H1 (cell line): ENCODE measurements at regions not wholly inside any gene's neighbourhood (a gene's known extent, or its start where the extent isn't known, plus 50 kb on each side); places are given as distances from the start of the nearest gene placed in this dataset.

Source experiments
- CTCF ChIA-PET: fragments of 300-600 bp; sonication (Branson Sonifier 250); formaldehyde crosslinking; loops from one replicate; lab custom pipeline; 2021; ENCODE audit not compliant: partially characterized antibody; lab: Charles Lee
- POLR2A ChIA-PET: fragments of 300-600 bp; sonication (Branson Sonifier 250); formaldehyde crosslinking; loops from one replicate; lab custom pipeline; 2021; ENCODE audit warnings: inconsistent platforms; ENCODE audit not compliant: partially characterized antibody; lab: Charles Lee
- DNase-seq, 2 experiments: peaks; one replicate each; pipeline versions ENCODE4 v3.0.0 to v3.0.0-alpha.2; 2010 to 2022; ENCODE audit warnings: low spot score in 2 of 2, low read depth in 1 of 2, mixed read lengths in 1 of 2
- FAIRE-seq: peaks from 2 replicates; lab custom pipeline; 2011; peaks lifted over from hg19 to GRCh38; lab: Jason Lieb, UNC
- H2AFZ ChIP-seq: 2 replicates; pipeline ENCODE4 v1.8.1; 2012; ENCODE audit warnings: low read length, inconsistent platforms
- H2AK5ac ChIP-seq: 2 replicates; pipeline ENCODE4 v1.6.1; 2013; ENCODE audit warnings: low read depth, low read length
- H2BK120ac ChIP-seq: replicated peaks from 2 replicates; pipeline ENCODE3; 2013; ENCODE audit warnings: low read depth, low read length, inconsistent platforms
- H2BK12ac ChIP-seq: 2 replicates; pipeline ENCODE4 v1.6.1; 2013; ENCODE audit warnings: low read depth, low read length
- H2BK15ac ChIP-seq: 2 replicates; pipeline ENCODE4 v1.6.1; 2013; ENCODE audit warnings: low read length
- H2BK20ac ChIP-seq: 2 replicates; pipeline ENCODE4 v1.6.1; 2013; ENCODE audit warnings: low read length
- H2BK5ac ChIP-seq: 2 replicates; pipeline ENCODE4 v1.6.1; 2013; ENCODE audit warnings: low read depth, low read length
- H3K14ac ChIP-seq: 2 replicates; pipeline ENCODE4 v1.6.1; 2013; ENCODE audit warnings: inconsistent platforms; ENCODE audit not compliant: insufficient read length
- H3K18ac ChIP-seq: 2 replicates; pipeline ENCODE4 v1.6.1; 2013; ENCODE audit warnings: low read length; ENCODE audit errors: extremely low read depth
- H3K23ac ChIP-seq: 2 replicates; pipeline ENCODE4 v1.6.1; 2013; ENCODE audit warnings: inconsistent platforms; ENCODE audit not compliant: insufficient read length
- H3K23me2 ChIP-seq: 2 replicates; pipeline ENCODE4 v1.6.1; 2013; ENCODE audit warnings: low read depth, low read length
- H3K27ac ChIP-seq: 2 replicates; pipeline ENCODE4 v1.6.1; 2011; ENCODE audit warnings: low read depth, low read length, inconsistent platforms
- H3K27me3 ChIP-seq, 4 experiments: replicated peaks in 1 of 4; 1 replicate in 1 of 4; 2 replicates in 3 of 4; pipeline versions ENCODE4 v1.6.1 to v1.8.1; 2011 to 2013; ENCODE audit warnings: low read length in 3 of 4, mild to moderate bottlenecking in 3 of 4, inconsistent platforms in 2 of 4, mixed read lengths in 2 of 4, moderate library complexity in 1 of 4; ENCODE audit not compliant: control insufficient read depth in 3 of 4, insufficient read depth in 3 of 4; ENCODE audit errors: extremely low read depth in 1 of 4
- H3K36me3 ChIP-seq, 4 experiments: 2 replicates each; pipeline versions ENCODE4 v1.6.1 to v1.8.1; 2011 to 2013; ENCODE audit warnings: mild to moderate bottlenecking in 4 of 4, low read length in 3 of 4, moderate library complexity in 2 of 4, control low read depth in 1 of 4, inconsistent platforms in 1 of 4; ENCODE audit not compliant: insufficient read depth in 4 of 4, control insufficient read depth in 2 of 4
- H3K4ac ChIP-seq: replicated peaks from 2 replicates; pipeline ENCODE3; 2013; ENCODE audit warnings: low read length, low read depth, mixed read lengths, inconsistent platforms; ENCODE audit not compliant: insufficient read length
- H3K4me1 ChIP-seq, 4 experiments: replicated peaks in 1 of 4; 1 replicate in 1 of 4; 2 replicates in 3 of 4; pipeline versions ENCODE4 v1.6.1 to v1.8.1; 2011 to 2013; ENCODE audit warnings: low read length in 3 of 4, inconsistent platforms in 2 of 4, mixed read lengths in 1 of 4; ENCODE audit not compliant: insufficient read depth in 4 of 4, control insufficient read depth in 3 of 4
- H3K4me2 ChIP-seq, 2 experiments: 2 replicates each; pipeline versions ENCODE4 v1.6.1 to v1.8.1; 2011 to 2013; ENCODE audit warnings: low read depth in 2 of 2, low read length in 2 of 2, control low read depth in 1 of 2, inconsistent platforms in 1 of 2, mild to moderate bottlenecking in 1 of 2; ENCODE audit not compliant: insufficient read depth in 1 of 2
- H3K4me3 ChIP-seq, 4 experiments: fragments of 200-600, 300-600 bp in 1 of 4; sonication (generic), shearing (Covaris generic), sonication (Bioruptor Twin) in 1 of 4; 2 replicates each; pipeline versions ENCODE4 v1.5.1 to v1.8.1; 2011 to 2016; ENCODE audit warnings: low read length in 4 of 4, low read depth in 3 of 4, control low read depth in 2 of 4, inconsistent platforms in 2 of 4, mild to moderate bottlenecking in 2 of 4, mixed read lengths in 1 of 4, moderate library complexity in 1 of 4; ENCODE audit not compliant: insufficient read depth in 2 of 4; ENCODE audit errors: extremely low read depth in 1 of 4
- H3K56ac ChIP-seq: replicated peaks from 2 replicates; pipeline ENCODE3; 2013; ENCODE audit warnings: low read depth, mild to moderate bottlenecking, mixed read lengths, low read length, inconsistent platforms; ENCODE audit not compliant: insufficient read length
- H3K79me1 ChIP-seq: 2 replicates; pipeline ENCODE4 v1.6.1; 2013; ENCODE audit warnings: low read depth, low read length, control low read depth
- H3K79me2 ChIP-seq, 2 experiments: 2 replicates each; pipeline versions ENCODE4 v1.6.1 to v1.8.1; 2012 to 2013; ENCODE audit warnings: low read length in 2 of 2, mild to moderate bottlenecking in 2 of 2, inconsistent platforms in 1 of 2; ENCODE audit not compliant: insufficient read depth in 2 of 2, control insufficient read depth in 1 of 2
- H3K9ac ChIP-seq, 4 experiments: replicated peaks in 1 of 4; 1 replicate in 1 of 4; 2 replicates in 3 of 4; pipeline versions ENCODE4 v1.6.1 to v1.8.1; 2011 to 2013; ENCODE audit warnings: low read depth in 3 of 4, low read length in 3 of 4, control low read depth in 2 of 4, mild to moderate bottlenecking in 2 of 4, moderate library complexity in 2 of 4, inconsistent platforms in 1 of 4; ENCODE audit errors: extremely low read depth in 1 of 4
- H3K9me3 ChIP-seq, 2 experiments: 2 replicates each; pipeline versions ENCODE4 v1.6.1 to v1.8.1; 2012 to 2013; ENCODE audit warnings: mild to moderate bottlenecking in 2 of 2, moderate library complexity in 2 of 2, control low read depth in 1 of 2, inconsistent platforms in 1 of 2, low read depth in 1 of 2, low read length in 1 of 2, mixed read lengths in 1 of 2; ENCODE audit not compliant: insufficient read depth in 2 of 2
- H4K20me1 ChIP-seq, 2 experiments: replicated peaks in 1 of 2; 2 replicates each; pipeline versions ENCODE3 to v1.8.1; 2011 to 2013; ENCODE audit warnings: inconsistent platforms in 2 of 2, low read length in 2 of 2, mild to moderate bottlenecking in 1 of 2; ENCODE audit not compliant: insufficient read depth in 2 of 2, control insufficient read depth in 1 of 2
- H4K5ac ChIP-seq: 2 replicates; pipeline ENCODE4 v1.6.1; 2013; ENCODE audit warnings: low read length, low read depth, mixed read lengths, inconsistent platforms; ENCODE audit not compliant: insufficient read length
- H4K8ac ChIP-seq: 2 replicates; pipeline ENCODE4 v1.8.0; 2013; ENCODE audit warnings: mild to moderate bottlenecking, moderate library complexity, low read length, inconsistent platforms; ENCODE audit not compliant: insufficient read depth; ENCODE audit errors: extremely low read depth
- H4K91ac ChIP-seq: replicated peaks from 2 replicates; pipeline ENCODE3; 2013; ENCODE audit warnings: low read length, mixed read lengths, inconsistent platforms; ENCODE audit not compliant: insufficient read length
- BRCA1 ChIP-seq: IDR thresholded peaks from 2 replicates; pipeline ENCODE4 v1.6.1; 2012; ENCODE audit warnings: low read depth, low read length, improper control_type of control experiment
- CBX8 ChIP-seq: fragments of 300-800, 300-1000 bp; sonication (generic); IDR thresholded peaks from 2 replicates; pipeline ENCODE4 v1.7.1; 2016; ENCODE audit warnings: low read depth, low read length, borderline replicate concordance
- CREB1 ChIP-seq: IDR thresholded peaks from 2 replicates; pipeline ENCODE4 v1.6.1; 2012; ENCODE audit warnings: inconsistent platforms
- HDAC2 ChIP-seq, 2 experiments: fragments of 300-600 bp in 1 of 2; sonication (generic) in 1 of 2; IDR thresholded peaks; 2 replicates each; pipeline ENCODE4 v1.6.1; 2011 to 2012; ENCODE audit warnings: low read depth in 2 of 2, low read length in 2 of 2, mild to moderate bottlenecking in 2 of 2, moderate library complexity in 2 of 2, borderline replicate concordance in 1 of 2, inconsistent platforms in 1 of 2
- JUN ChIP-seq: IDR thresholded peaks from 2 replicates; pipeline ENCODE4 v1.6.1; 2011; ENCODE audit warnings: low read depth, mild to moderate bottlenecking, improper control_type of control experiment, low read length
- MAFK ChIP-seq: IDR thresholded peaks from 2 replicates; pipeline ENCODE4 v1.6.1; 2012; ENCODE audit warnings: low read depth, mild to moderate bottlenecking, improper control_type of control experiment, low read length
- PHF8 ChIP-seq: fragments of 200-600 bp; sonication (generic); conservative IDR thresholded peaks from 2 replicates; pipeline ENCODE4 v1.7.1; 2012; ENCODE audit warnings: low read depth, mild to moderate bottlenecking, inconsistent platforms, low read length, moderate library complexity
- SAP30 ChIP-seq: fragments of 300-600 bp; sonication (generic); IDR thresholded peaks from 2 replicates; pipeline ENCODE4 v1.7.1; 2012; ENCODE audit warnings: low read length, moderate library complexity, mild to moderate bottlenecking, inconsistent platforms; ENCODE audit not compliant: insufficient read depth, insufficient replicate concordance
- SP1 ChIP-seq: IDR thresholded peaks from 2 replicates; pipeline ENCODE4 v1.6.1; 2011; ENCODE audit warnings: low read depth, low read length
- SRF ChIP-seq: IDR thresholded peaks from 2 replicates; pipeline ENCODE4 v1.6.1; 2011; ENCODE audit warnings: mild to moderate bottlenecking, low read depth, low read length, moderate library complexity
- YY1 ChIP-seq: IDR thresholded peaks from 2 replicates; pipeline ENCODE4 v1.6.1; 2011; ENCODE audit warnings: low read depth, mild to moderate bottlenecking, low read length
- ZNF274 ChIP-seq: IDR thresholded peaks from 2 replicates; pipeline ENCODE4 v1.7.0; 2012; ENCODE audit warnings: low read length, borderline replicate concordance; ENCODE audit errors: extremely low read depth
- WGBS, 2 experiments: shearing (Covaris generic) in 1 of 2; methylation state at CpG; one replicate each; pipeline versions ENCODE4 v1.1.6 to v1.1.7; 2013 to 2015; ENCODE audit warnings: low lambda C conversion rate in 2 of 2, mixed read lengths in 2 of 2, inconsistent platforms in 1 of 2, low coverage in 1 of 2, missing lambda C conversion rate in 1 of 2; ENCODE audit not compliant: insufficient replicate concordance in 2 of 2, insufficient coverage in 1 of 2, insufficient read length in 1 of 2; ENCODE audit errors: extremely low coverage in 1 of 2, missing lambda C conversion rate in 1 of 2; 5-methylcytosine and 5-hydroxymethylcytosine counted together
- TF ChIP-seq, protein P1 (sequence below): IDR thresholded peaks from 2 replicates; pipeline ENCODE4 v1.6.1; 2012; ENCODE audit warnings: inconsistent platforms
- TF ChIP-seq, protein P2 (sequence below): IDR thresholded peaks from 2 replicates; pipeline ENCODE4 v1.6.1; 2011; ENCODE audit warnings: low read depth, mild to moderate bottlenecking, low read length; ENCODE audit not compliant: insufficient read depth

DNA sequence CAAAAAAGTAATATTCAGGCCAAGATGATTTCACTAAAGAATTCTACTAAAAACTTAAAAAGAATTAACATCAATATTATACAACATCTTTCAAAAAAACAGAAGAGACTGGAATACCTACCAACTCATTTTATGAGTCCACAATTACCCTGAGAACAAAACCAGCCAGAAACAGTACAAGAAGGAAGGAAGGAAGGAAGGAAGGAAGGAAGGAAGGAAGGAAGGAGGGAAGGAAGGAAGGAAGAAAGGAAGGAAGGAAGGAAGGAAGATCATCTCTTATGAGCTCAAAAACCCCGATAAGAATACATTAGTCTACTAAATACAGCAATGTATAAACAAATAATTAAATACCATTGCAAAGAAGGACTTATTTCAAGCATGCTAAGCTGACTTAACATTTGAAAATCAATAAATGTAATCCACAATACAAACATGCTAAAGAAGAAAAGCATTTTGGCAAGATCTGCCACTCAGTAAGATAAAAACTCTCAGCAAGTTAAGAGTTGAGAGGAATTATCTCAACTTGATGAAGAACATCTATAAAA lies 149.9 kb upstream of the RGS18 start:
- Histone ChIP-seq H3K36me3 (no peaks in the 10 kb centered on the region), H3K27ac (no peak overlapping the region), H3K9ac (no peak overlapping the region), H3K4me2 (no peak overlapping the region), H3K9me3 (no peaks in the 10 kb centered on the region), H2BK5ac (no peak overlapping the region), H3K23me2 (no peaks in the 10 kb centered on the region), H3K18ac (no peak overlapping the region), H4K5ac (no peak overlapping the region), H3K56ac (no peak overlapping the region), H3K79me1 (no peaks in the 10 kb centered on the region), H3K4me3 (no peak overlapping the region), H3K14ac (no peak overlapping the region), H3K4ac (no peak overlapping the region), H2AFZ (no peak overlapping the region), H3K4me1 (no peaks in the 10 kb centered on the region), H4K20me1 (no peaks in the 10 kb centered on the region), H2BK20ac (no peak overlapping the region), H2BK12ac (no peak overlapping the region), H2BK120ac (no peak overlapping the region), H4K91ac (no peak overlapping the region), H2AK5ac (no peak overlapping the region), H3K79me2 (no peaks in the 10 kb centered on the region), H2BK15ac (no peak overlapping the region), H3K27me3 (no peaks in the 10 kb centered on the region), H4K8ac (no peak overlapping the region), H3K23ac (no peak overlapping the region)
- FAIRE-seq (no peak), DNase-seq (no peak)
- 71% methylated on average over 1 of the region's 1 CpG; no CpG with 5 or more reads in 1 of the 2 experiments for WGBS, 2 experiments
- ChIA-PET POLR2A (no interaction called here), CTCF (interaction anchor here (0.5 to 1.2 kb wide), 2 partner anchors 12 to 424 kb away, joined by 3 read pairs; no protein-coding TSS in a partner anchor)
- TF ChIP-seq HDAC2 (IDR thresholded peaks at IDR 0.05; ENCODE audit: borderline replicate concordance in 1 of 2, low read depth in 2 of 2, low read length in 2 of 2) (no peak), YY1 (no peak), PHF8 (no peak), JUN (no peak), SRF (no peak), SP1 (no peak), CBX8 (no peak), BRCA1 (no peak), SAP30 (no peak), MAFK (no peak), ZNF274 (no peak), CREB1 (no peak)
- TF ChIP-seq, protein P1, sequence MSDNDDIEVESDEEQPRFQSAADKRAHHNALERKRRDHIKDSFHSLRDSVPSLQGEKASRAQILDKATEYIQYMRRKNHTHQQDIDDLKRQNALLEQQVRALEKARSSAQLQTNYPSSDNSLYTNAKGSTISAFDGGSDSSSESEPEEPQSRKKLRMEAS, result no peak
- TF ChIP-seq, protein P2, sequence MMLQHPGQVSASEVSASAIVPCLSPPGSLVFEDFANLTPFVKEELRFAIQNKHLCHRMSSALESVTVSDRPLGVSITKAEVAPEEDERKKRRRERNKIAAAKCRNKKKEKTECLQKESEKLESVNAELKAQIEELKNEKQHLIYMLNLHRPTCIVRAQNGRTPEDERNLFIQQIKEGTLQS, result no peak
